ENCODE measurements at regions not wholly inside any gene's neighbourhood (a gene's known extent, or its start where the extent isn't known, plus 50 kb on each side); places are given as distances from the start of the nearest gene placed in this dataset.

DNA sequence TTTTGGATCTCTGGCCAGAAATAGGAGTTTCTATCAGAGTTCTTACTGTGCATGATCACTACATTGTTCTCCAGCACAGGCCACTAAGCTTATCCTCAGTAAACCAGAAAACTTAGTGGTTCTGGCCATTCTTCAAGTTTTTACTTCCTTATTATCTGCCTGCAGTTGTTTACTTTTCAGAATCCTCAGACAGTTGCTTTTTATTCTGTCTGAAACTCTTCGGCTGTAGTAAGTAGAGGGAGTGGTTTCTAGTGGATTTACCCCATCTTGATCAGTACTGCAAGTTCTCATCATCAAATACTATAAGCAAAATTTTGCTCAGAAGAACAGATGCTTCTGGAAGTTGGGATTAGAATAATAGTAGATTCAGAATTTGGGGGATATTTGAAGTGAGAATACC lies 193.0 kb upstream of the RARB start:
- no peak for DNase-seq (ENCODE audit: low spot score)

DNA sequence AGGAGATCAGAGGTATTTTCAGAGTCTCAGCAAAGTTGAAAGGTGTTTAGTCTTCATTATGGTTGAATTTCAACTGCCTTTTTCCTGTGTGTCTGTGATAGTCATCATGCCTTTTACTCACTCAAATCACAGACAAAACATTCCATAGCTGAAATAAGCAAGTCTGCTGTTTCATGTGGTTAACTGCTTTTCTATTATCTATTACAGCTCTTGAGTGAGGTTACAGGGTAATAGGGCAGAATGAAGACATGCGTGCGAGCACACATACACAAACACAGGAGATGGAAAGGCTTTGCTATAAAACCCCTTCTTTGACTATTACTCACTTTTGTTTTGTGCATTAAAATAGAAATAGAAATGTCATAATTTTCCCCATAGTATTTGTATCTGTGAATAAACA lies 192.6 kb upstream of the RARB start:
- DNase-seq (ENCODE audit: low spot score) = no peak

DNA sequence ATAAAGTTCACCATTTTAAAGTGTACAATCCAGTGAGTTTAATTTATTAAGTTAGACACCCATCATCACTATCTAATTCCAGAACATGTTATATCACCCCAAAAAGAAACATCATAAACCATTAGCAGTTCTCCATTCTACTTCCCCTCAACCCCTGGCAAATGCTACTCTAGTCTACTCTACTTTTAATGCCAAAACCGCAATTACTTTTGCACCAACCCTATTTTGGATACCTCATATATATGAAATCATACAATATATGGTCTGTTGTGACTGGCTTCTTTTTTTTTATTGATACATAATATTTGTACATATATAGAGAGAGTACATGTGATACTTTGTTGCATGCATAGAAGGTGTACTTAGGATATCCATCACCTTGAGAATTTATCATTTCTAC lies 190.5 kb upstream of the RARB start:
- DNase-seq (ENCODE audit: low spot score) = no peak

DNA sequence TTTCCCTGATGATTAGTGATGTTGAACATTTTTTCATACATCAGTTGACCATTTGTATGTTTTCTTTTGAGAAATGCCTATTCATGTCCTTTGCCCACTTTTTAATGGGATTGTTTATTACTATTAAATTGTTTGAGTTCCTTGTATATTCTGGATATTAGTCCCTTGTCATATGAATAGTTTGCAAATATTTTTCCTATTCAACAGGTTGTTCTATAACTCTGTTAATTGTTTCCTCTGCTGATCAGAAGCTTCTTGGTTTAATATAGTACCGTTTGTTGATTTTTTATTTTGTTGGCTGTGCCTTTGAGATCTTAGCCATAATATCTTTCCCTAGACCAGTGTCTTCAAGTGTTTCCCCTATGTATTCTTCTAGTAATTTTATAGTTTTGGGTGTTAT lies 189.0 kb upstream of the RARB start:
- DNase-seq (ENCODE audit: low spot score) = no peak

DNA sequence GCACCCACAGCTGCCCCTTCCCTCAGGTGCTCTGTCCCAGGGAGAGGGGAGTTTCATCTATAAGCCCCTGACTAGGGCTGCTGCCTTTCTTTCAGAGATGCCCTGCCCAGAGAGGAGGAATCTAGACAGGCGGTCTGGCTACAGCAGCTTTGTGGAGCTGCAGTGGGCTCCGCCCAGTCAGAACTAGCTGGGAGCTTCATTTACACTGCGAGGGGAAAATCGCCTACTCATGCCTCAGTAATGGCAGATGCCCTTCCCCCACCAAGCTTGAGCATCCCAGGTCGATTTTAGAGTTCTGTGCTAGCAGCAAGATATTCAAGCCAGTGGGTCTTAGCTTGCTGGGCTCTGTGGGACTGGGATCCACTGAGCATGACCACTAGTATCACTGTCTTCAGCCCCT lies 181.2 kb upstream of the RARB start:
- no peak for DNase-seq (ENCODE audit: low spot score)

DNA sequence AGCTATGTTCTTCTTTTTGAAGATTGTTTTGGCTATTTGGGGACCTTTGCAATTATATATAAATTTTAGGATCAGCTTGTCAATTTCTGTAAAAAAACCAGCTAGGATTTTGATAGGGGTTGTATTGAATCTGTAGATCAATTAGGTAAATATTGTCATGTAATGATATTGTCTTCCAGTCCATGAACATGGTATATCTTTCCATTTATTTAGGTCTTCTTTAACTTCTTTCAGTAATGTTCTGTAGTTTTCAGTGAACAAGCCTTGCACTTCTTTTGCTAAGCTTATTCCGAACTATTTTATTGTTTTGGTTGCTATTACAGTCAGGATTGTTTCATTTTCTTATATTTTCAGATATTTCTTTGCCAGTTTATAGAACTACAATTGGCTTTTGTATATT lies 175.8 kb upstream of the RARB start:
- no peak for DNase-seq (ENCODE audit: low spot score)

DNA sequence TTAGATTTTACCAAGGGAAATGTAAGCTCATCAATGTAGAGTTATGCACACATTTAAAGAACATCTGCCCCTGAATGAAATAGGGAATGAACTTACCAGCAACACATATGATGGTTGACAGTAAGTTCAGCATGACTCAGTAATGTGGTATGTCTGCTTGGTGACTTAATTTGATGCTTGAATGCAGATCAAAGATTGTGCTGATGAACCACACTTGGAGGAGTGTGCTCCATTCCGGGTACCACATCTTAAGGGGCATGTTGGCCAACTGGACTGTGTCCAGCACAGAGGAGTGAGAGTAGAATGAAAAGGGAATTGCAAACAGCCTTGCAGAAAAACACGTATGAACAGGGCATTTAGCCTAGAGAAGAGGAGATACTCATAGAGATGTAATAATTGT lies 171.0 kb upstream of the RARB start:
- DNase-seq (ENCODE audit: low spot score) = no peak

DNA sequence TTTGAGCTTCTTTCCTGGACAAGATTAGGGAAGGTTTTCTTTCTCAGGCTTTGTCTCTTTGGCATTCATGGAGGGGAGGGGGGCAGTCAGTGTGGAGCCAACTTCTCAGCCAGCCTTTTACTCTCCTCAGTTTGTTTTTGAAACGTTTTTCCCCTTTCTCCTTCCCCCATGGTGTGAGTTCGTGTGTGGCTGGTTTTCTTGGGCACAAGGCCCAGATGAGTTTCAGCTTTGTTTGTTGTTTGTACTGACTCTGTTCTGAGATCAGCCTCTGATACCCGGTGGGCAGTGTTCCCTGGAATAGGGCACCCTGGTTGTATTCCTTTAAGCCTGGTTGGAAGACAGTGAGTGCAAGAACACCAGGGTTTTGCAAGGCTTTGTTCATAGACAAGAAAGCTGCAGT lies 168.2 kb upstream of the RARB start:
- no peak for DNase-seq (ENCODE audit: low spot score)

DNA sequence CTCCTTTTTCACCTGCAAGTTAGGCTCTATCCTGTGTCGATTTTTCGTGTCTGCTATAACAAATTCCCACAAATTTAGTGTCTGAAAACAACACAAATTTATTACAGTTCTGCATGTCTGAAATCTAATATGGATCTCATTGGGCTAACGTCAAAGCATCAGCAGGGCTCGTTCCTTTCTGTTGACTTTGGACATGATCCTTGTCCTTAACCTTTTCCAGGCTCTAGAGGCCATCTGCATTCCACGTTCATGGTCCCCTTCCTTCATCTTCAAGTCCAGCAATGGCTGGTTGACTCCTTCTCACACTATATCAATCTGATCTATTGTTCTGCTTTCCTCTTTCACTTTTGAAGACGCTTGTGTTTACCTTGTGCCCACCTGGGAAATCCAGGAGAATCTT lies 165.7 kb upstream of the RARB start:
- no peak for DNase-seq (ENCODE audit: low spot score)

DNA sequence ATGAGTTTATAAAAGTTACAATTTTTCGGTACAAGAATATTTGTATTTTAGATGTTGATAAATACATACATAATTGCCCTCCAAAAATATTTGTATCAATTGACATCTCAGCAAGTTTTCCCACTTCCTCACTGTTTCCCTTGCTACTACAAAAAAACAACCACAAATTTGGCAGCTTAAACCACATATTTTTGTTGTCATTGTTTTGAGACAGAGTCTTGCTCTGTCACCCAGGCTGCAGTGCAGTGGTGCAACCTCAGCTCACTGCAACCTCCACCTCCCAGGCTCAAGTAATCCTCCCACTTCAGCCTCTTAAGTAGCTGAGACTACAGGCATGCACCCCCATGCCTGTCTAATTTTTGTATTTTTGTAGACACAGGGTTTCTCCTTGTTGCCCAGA lies 162.8 kb upstream of the RARB start:
- DNase-seq (ENCODE audit: low spot score) = no peak

DNA sequence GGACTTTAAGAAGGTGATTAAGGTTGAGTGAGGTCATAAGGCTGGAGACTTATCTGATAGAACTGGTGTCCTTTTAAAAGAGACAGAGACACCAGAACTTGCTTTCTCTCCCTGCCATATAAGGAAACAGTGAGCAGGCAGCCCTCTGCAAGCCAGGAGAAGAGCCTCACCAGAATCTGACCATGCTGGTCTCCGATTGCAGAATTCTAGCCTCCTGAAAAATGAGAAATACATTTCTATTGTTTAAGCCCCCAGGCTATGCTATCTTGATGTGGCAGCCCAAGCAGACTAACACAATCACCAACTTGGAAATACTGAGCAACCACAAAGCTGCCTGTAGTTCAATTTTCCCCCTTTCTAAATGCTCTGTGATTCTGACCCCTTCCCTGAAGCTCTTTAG lies 161.4 kb upstream of the RARB start:
- no peak for DNase-seq (ENCODE audit: low spot score)

DNA sequence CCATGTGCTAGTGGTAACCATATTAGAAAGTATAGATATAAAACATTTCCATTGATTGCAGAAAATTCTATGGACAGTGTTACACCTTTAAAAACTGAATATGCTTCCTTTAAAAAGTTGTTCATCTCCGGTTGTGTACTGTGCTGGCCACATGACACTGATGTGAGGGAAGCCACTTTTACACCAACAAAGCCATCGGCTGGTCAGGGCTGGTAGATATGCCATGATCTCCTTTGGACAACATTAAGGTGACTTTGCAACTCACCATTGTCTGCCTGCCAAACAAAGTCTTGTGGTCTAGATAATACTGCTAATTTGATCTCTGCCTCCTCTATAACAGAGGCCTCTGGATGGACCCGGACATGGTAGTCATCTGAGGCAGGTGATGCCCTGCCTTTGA lies 156.0 kb upstream of the RARB start:
- no peak for DNase-seq (ENCODE audit: low spot score)

DNA sequence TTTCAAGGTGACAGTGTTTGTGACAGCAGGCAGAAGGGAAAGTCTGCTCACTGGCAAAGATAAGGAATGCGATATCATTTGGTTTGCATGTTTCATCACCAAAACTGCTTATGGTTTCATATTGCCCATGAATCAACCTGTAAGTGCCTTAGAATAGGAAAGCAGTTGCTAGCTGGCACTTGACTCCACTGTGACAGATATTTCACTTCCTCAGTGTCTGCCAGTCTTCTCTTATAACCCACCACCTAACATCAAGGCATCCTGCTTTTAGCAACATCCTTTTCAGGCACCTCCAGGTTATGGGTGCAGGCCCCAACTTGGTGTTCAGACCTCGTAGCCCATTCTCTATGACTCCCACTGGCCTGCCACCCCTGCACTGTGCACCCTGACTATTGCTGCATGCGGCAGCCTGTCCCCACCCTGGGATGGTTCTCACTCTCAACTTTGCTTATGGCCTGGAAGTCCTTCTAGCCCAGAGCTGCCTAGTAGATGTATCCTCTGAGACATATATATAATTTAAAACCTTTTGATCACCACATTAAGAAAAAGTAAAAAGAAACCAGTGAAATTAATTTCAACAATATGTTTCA lies 154.4 kb upstream of the RARB start:
- DNase-seq (ENCODE audit: low spot score) = no peak

DNA sequence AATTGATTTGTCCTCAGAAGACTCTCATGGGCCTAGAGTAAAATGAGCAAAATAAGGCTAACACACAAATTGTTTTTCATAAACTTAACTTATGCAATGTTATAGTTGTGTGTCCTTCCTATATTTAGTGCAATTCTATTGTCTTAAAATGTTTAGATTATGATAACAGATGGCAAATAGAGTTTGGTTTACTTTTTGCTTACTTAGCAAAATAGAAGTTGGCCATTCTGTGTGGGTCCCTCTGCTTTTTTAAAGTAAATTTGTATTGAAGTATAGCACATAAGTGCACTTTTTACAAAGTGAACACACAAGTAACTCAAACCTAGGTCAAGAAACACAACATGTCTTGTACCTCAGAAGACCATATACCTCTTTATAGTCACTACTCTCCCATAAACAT lies 150.6 kb upstream of the RARB start:
- no peak for DNase-seq (ENCODE audit: low spot score)

DNA sequence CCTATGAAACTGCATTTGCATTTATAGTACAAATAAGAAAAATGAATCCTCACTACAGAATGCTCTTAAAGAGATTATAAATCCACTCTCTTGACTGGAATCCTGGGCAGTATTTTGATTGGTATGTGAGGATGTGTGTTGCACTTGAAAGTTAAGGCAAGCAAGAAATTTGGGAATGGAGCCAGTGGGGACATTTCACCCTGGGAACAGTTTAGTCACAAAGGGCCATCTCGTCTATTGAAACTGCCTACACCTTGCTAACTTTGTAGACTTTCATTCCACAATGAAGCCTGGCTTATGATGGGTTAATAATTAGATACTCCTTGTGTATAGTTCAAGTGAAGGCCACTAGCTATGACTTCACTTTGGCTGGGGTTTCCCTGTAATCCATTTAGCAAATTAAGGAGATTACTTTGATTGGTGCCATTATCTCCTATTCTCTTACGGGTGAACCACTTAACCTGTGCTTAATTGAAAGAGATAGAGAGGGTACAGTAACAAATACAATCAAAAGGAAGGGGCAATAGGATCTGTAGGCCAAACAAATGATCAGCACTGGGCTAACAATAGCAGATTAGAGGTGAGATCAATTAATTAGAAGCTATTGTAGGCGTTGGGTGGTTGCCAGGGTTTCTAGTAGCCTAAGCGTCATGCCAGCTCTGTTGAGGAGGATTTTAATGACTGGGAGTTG lies 146.9 kb upstream of the RARB start:
- DNase-seq (ENCODE audit: low spot score) = no peak

DNA sequence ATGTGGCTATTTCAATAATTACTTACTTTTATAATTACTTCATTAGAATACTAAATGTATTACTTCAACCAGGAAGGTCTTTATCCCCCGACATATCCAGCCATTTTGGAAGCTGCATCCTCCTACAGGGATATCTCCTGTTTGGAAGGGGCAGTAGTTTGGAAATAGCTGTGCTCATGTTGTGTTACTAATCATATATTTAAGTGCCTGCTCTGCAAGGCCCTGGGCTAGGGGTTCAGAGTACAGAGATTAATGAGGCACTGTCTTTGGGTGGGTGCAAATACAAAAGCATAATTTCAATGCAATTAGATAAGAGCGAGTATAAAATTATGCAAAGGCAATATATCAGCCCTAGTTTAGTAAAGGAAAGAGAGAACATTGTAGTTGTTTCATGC lies 146.3 kb upstream of the RARB start:
- DNase-seq (ENCODE audit: low spot score) = no peak

DNA sequence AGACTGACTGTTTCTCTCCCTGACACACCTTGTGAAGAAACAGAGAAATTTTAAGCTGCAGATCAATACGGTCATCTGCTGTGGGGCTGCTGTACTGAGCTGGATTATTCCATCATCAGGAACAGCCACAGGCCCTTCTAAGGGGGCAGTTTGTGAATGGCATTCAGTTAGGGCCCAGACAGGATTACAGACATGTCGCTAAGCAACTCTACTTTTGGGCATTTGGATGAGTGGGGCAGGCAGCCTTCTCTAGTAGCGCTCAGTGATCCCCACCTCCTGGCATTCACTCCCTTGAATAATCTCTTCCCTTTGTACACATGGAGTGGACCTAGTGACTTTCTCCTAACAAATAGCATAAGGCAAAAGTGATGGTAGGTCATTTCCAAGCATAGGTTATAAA lies 144.4 kb upstream of the RARB start:
- DNase-seq (ENCODE audit: low spot score) = no peak

DNA sequence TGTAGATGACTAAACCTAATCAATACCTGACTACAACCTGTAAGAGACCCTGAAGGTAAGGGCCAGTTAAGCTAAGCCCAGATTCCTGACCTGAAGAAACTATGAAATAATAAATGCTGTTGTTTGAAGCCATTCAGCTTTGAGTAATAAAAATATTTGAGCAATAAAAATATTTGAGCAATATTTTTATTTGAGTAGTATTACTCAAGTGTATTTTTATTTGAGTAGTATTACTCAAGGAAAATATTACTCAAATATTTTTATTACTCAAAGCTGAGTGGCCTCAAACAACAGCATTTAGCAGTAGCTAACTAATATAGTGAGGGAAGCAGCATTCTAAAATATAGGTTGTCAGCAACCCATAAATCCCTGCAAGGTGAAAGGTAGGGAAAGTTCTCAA lies 143.8 kb upstream of the RARB start:
- no peak for DNase-seq (ENCODE audit: low spot score)

DNA sequence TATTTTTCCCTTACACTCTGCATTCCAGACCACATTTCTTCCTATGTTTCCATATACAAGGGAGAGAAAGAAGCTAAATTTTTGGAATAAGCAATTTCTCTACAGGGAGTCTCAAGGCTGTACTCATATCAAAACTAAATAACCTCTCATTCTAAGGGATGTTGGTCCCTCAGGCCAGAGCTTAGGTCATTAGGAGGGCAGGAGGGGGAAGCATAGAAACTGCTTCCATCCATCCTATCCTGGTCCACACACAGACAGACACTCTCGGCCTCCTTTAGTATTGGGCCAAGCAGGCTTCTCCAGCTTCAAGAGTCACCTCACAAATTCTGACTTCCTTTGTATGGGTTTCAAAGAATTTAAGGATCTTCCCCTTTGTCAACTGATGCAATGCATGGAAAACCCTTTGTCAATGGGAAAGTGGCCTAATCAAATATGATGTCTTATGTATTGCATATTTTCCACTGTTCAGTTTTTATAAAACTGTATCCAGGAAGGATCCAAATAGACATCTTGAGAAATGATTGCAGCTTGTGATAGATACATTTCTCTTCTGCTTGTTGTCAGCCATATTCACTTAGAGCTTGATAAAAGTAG lies 140.7 kb upstream of the RARB start:
- DNase-seq (ENCODE audit: low spot score) = no peak

DNA sequence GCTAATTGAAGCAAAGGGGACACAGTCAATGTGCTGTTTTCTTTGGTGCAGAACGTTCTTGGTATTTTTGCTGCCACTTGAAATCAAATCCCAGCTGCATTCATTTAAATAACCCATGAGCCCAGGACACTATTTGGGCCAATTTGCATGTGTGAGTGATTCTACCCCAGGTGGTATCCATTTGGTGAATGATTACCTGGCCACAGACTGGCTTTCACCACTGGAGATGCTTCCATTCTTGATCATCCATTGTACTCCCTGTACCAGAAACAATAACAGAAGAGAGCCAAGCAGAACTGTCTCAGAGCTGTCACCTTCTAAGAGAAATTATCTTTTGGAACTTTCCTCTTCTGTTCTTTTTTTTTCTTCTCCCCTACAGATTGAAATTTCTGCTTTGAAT lies 139.7 kb upstream of the RARB start:
- DNase-seq (ENCODE audit: low spot score) = no peak

DNA sequence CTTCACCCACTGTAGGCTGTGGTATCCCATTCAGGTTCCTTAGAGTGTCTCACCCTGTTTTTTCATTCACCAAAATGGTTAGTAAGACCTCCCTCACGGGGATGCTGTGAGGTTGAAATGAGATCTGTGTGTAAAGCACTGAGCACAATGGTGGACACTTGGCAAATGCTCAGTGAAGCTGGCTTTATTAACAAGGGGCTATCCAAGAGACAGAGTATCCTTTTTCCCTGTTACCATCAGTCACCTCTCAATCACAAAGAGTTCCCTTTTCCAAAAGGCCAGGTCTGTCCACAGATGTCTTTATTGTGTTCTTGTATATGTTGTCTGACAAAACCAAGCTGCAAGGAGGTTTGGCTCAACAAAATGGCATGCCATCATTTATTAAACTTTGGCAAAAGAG lies 138.9 kb upstream of the RARB start:
- DNase-seq (ENCODE audit: low spot score) = no peak

DNA sequence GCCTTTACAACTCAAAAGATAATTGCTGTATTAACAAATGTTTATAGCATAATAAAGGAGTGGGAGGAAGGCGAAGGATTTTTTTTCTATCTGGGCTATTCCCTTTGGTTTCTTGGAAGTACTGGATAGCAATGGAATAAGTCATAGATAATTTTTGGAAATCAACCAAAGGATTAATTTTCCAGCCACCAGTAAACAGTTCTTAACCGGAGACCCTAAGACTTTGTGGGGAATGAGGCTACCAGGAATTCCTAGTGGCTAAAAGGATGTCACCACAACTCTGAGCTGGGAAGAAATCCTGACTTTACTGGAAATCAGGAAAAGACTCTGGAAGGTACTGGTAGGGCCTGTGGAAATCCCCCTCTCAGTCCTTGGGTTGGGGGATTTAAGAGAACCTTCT lies 138.4 kb upstream of the RARB start:
- DNase-seq (ENCODE audit: low spot score) = no peak

DNA sequence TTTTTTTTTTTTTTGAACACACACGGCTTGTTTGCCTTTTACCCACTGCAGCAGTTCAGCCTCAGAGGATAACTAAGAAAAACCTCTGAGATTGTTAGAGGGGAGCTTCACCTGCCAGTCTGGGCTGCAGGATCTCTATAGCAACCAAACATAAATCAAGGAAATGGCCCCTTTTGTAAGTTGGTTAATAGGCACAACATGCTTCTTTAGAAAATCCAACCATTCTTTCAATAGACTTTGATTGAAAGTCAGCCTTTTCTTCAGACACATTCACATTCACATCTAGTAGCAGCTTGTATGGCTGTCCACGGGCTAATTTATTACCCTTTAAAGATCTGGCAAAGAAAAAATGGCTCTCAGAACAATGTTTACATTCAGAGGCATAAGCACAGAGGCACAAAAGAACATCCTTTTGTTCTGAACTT lies 136.6 kb upstream of the RARB start:
- no peak for DNase-seq (ENCODE audit: low spot score)

DNA sequence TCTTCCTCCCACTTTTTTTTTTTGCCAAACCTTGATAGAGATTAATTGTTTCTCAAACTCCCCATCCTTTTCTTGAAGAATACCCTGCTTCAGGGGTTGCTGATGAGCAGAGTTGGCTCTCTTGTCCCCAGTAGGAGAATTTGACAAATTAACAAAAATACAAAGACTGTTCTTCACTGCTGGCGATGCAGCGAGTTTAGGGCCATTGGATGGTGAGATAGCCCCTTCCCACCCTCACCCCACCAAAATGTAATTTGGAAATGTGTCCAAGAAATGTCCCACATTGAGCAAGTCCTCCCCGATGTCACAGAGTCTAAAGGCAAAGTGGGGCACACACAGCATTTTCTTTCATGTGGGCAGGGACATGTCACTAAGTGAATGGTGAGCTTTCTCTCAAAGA lies 136.0 kb upstream of the RARB start:
- no peak for DNase-seq (ENCODE audit: low spot score)

Measured in hepatic stellate cell (primary cell).